ENCODE measurements at regions not wholly inside any gene's neighbourhood (a gene's known extent, or its start where the extent isn't known, plus 50 kb on each side); places are given as distances from the start of the nearest gene placed in this dataset.
A peak's percentile ranks its signal among the peaks of the same experiment; 100 is the strongest.

- Histone ChIP-seq H3K4me3 (replicated peaks in 1 of 3; ENCODE audit: low read depth in 2 of 3, low read length in 3 of 3) (no peak overlapping the region), H4K20me1 (ENCODE audit: insufficient read depth, low read length) (no peaks in the 10 kb centered on the region), H3K79me2 (ENCODE audit: insufficient read depth, low read length) (no peaks in the 10 kb centered on the region), H3K27ac (ENCODE audit: low read depth in 1 of 2, low read length in 2 of 2) (peak overlapping the region in 1 of 2 donors; percentile 37), H3K4me2 (replicated peaks; ENCODE audit: extremely low read depth, low read length, poor library complexity, severe bottlenecking) (no peak overlapping the region), H3K4me1 (ENCODE audit: control insufficient read depth in 1 of 2, insufficient read depth in 2 of 2, low read length in 2 of 2) (peaks cover 27 to 43% of the 10 kb centered on the region in 2 donors), H3K9me3 (replicated peaks in 1 of 2; ENCODE audit: control insufficient read depth in 1 of 2, insufficient read depth in 1 of 2, low read length in 2 of 2) (peaks cover 3 to 5% of the 10 kb centered on the region in 2 donors), H2AFZ (ENCODE audit: insufficient read depth, low read depth, low read length, poor library complexity, severe bottlenecking) (no peak overlapping the region), H3K9ac (ENCODE audit: insufficient read depth, low read length, poor library complexity, severe bottlenecking) (no peak overlapping the region), H3K36me3 (replicated peaks in 1 of 2; ENCODE audit: control insufficient read depth in 1 of 2, insufficient read depth in 2 of 2, low read length in 2 of 2) (no peaks in the 10 kb centered on the region), H3K27me3 (ENCODE audit: control insufficient read depth in 2 of 2, insufficient read depth in 2 of 2, low read length in 2 of 2) (no peaks in the 10 kb centered on the region)
- intact Hi-C loops (cut with micrococcal nuclease), result no loop called here
- no peak for TF ChIP-seq CTCF (IDR thresholded peaks at IDR 0.05)
- DNase-seq, result peak in 2 of 3 donors; percentile 65 to 76
- H3K4me1 Mint-ChIP-seq, result peaks cover 22% of the 10 kb centered on the region
- no peak overlapping the region for H3K4me3 Mint-ChIP-seq
- peaks cover 0 to 1% (median 1%) of the 10 kb centered on the region in 3 donors for H3K27me3 Mint-ChIP-seq (ENCODE audit: low read depth in 3 of 3)
- peaks cover 0 to 2% (median 0%) of the 10 kb centered on the region in 7 donors for H3K9me3 Mint-ChIP-seq
- 77% methylated on average over 3 of the region's 5 CpGs for WGBS (ENCODE audit: insufficient coverage)
- H3K36me3 Mint-ChIP-seq, result no peaks in the 10 kb centered on the region
- no peak overlapping the region for H3K27ac Mint-ChIP-seq
These were observed 149.7 kb upstream of the TMEM170B start for GRCh38 chr6:11387707-11388430.

GRCh38 chr6:11386726-11387125 lies 150.8 kb upstream of the TMEM170B start:
- intact Hi-C loops (cut with micrococcal nuclease), result no loop called here
- no peak overlapping the region for H3K4me3 ChIP-seq (replicated peaks in 1 of 3; ENCODE audit: low read depth in 2 of 3, low read length in 3 of 3)
- peaks cover 0 to 1% (median 1%) of the 10 kb centered on the region in 3 donors for H3K27me3 Mint-ChIP-seq (ENCODE audit: low read depth in 3 of 3)
- no peak overlapping the region for H3K4me2 ChIP-seq (replicated peaks; ENCODE audit: extremely low read depth, low read length, poor library complexity, severe bottlenecking)
- H3K9me3 ChIP-seq (replicated peaks in 1 of 2; ENCODE audit: control insufficient read depth in 1 of 2, insufficient read depth in 1 of 2, low read length in 2 of 2), result peaks cover 3 to 5% of the 10 kb centered on the region in 2 donors
- WGBS (ENCODE audit: insufficient coverage), result 100% methylated on average over 1 of the region's 2 CpGs
- no peak for DNase-seq
- peaks cover 30 to 45% of the 10 kb centered on the region in 2 donors for H3K4me1 ChIP-seq (ENCODE audit: control insufficient read depth in 1 of 2, insufficient read depth in 2 of 2, low read length in 2 of 2)
- no peak for TF ChIP-seq CTCF (IDR thresholded peaks at IDR 0.05)
- H3K9me3 Mint-ChIP-seq, result peaks cover 0 to 1% (median 0%) of the 10 kb centered on the region in 7 donors
- peak overlapping the region in 5 of 7 donors; percentile 19 to 78 (median 52) for H3K27ac Mint-ChIP-seq
- no peaks in the 10 kb centered on the region for H4K20me1 ChIP-seq (ENCODE audit: insufficient read depth, low read length)
- H3K36me3 Mint-ChIP-seq, result no peaks in the 10 kb centered on the region
- H3K9ac ChIP-seq (ENCODE audit: insufficient read depth, low read length, poor library complexity, severe bottlenecking), result no peak overlapping the region
- no peak overlapping the region for H3K4me3 Mint-ChIP-seq
- H3K27ac ChIP-seq (ENCODE audit: low read depth in 1 of 2, low read length in 2 of 2), result peak overlapping the region in 1 of 2 donors; percentile 17
- H3K4me1 Mint-ChIP-seq, result peaks cover 25% of the 10 kb centered on the region
- peaks cover 2% of the 10 kb centered on the region for H3K79me2 ChIP-seq (ENCODE audit: insufficient read depth, low read length)
- H3K27me3 ChIP-seq (ENCODE audit: control insufficient read depth in 2 of 2, insufficient read depth in 2 of 2, low read length in 2 of 2), result no peaks in the 10 kb centered on the region
- no peaks in the 10 kb centered on the region for H3K36me3 ChIP-seq (replicated peaks in 1 of 2; ENCODE audit: control insufficient read depth in 1 of 2, insufficient read depth in 2 of 2, low read length in 2 of 2)
- peak overlapping the region; percentile 30 for H2AFZ ChIP-seq (ENCODE audit: insufficient read depth, low read depth, low read length, poor library complexity, severe bottlenecking)
